ENCODE measurements at regions not wholly inside any gene's neighbourhood (a gene's known extent, or its start where the extent isn't known, plus 50 kb on each side); places are given as distances from the start of the nearest gene placed in this dataset.

- H3K4me2 ChIP-seq (ENCODE audit: insufficient read depth, low read length) = no peak overlapping the region
- TF ChIP-seq CTCF (IDR thresholded peaks at IDR 0.05; ENCODE audit: extremely low read depth, low read depth, low read length) = no peak
Observed at GRCh38 chr19:28076628-28077027, 1136.3 kb downstream of the UQCRFS1 start.

GRCh38 chr19:28075229-28075628 lies 1137.7 kb downstream of the UQCRFS1 start:
- H2AFZ ChIP-seq (ENCODE audit: low read length) = no peak overlapping the region
- H3K9me3 ChIP-seq (ENCODE audit: low read depth, low read length) = peaks cover 7% of the 10 kb centered on the region
- no peaks in the 10 kb centered on the region for H4K20me1 ChIP-seq (ENCODE audit: insufficient read depth, low read length)
- H3K27ac ChIP-seq (ENCODE audit: low read depth, low read length) = no peak overlapping the region
- DNase-seq (ENCODE audit: insufficient read length, low spot score, missing footprints) = no peak
- H3K27me3 ChIP-seq (ENCODE audit: insufficient read depth, low read length) = no peaks in the 10 kb centered on the region
- H3K4me2 ChIP-seq (ENCODE audit: insufficient read depth, low read length) = no peak overlapping the region
- no peak overlapping the region for H3K4me3 ChIP-seq (ENCODE audit: insufficient read depth, low read length)
- H3K36me3 ChIP-seq (ENCODE audit: insufficient read depth, low read length) = no peaks in the 10 kb centered on the region
- no peak for TF ChIP-seq CTCF (IDR thresholded peaks at IDR 0.05; ENCODE audit: extremely low read depth, low read depth, low read length)
- no peaks in the 10 kb centered on the region for H3K79me2 ChIP-seq (ENCODE audit: insufficient read depth, low read length)
- no peaks in the 10 kb centered on the region for H3K4me1 ChIP-seq (ENCODE audit: insufficient read depth, low read length)

More at GRCh38 chr19:28076628-28077027, 1136.3 kb downstream of the UQCRFS1 start:
- Histone ChIP-seq H4K20me1 (ENCODE audit: insufficient read depth, low read length) (no peaks in the 10 kb centered on the region), H3K4me1 (ENCODE audit: insufficient read depth, low read length) (no peaks in the 10 kb centered on the region), H3K27ac (ENCODE audit: low read depth, low read length) (no peak overlapping the region), H3K36me3 (ENCODE audit: insufficient read depth, low read length) (no peaks in the 10 kb centered on the region), H2AFZ (ENCODE audit: low read length) (no peak overlapping the region), H3K9me3 (ENCODE audit: low read depth, low read length) (peaks cover 7% of the 10 kb centered on the region), H3K27me3 (ENCODE audit: insufficient read depth, low read length) (no peaks in the 10 kb centered on the region), H3K79me2 (ENCODE audit: insufficient read depth, low read length) (no peaks in the 10 kb centered on the region), H3K4me3 (ENCODE audit: insufficient read depth, low read length) (no peak overlapping the region)
- peak; percentile 10 for DNase-seq (ENCODE audit: insufficient read length, low spot score, missing footprints)

- Histone ChIP-seq H3K4me2 (ENCODE audit: insufficient read depth, low read length) (no peak overlapping the region), H3K27ac (ENCODE audit: low read depth, low read length) (no peak overlapping the region), H2AFZ (ENCODE audit: low read length) (no peak overlapping the region), H3K4me1 (ENCODE audit: insufficient read depth, low read length) (no peaks in the 10 kb centered on the region), H4K20me1 (ENCODE audit: insufficient read depth, low read length) (no peaks in the 10 kb centered on the region), H3K9me3 (ENCODE audit: low read depth, low read length) (peaks cover 7% of the 10 kb centered on the region), H3K36me3 (ENCODE audit: insufficient read depth, low read length) (no peaks in the 10 kb centered on the region), H3K4me3 (ENCODE audit: insufficient read depth, low read length) (no peak overlapping the region), H3K27me3 (ENCODE audit: insufficient read depth, low read length) (no peaks in the 10 kb centered on the region), H3K79me2 (ENCODE audit: insufficient read depth, low read length) (no peaks in the 10 kb centered on the region)
- TF ChIP-seq CTCF (IDR thresholded peaks at IDR 0.05; ENCODE audit: extremely low read depth, low read depth, low read length) = no peak
- DNase-seq (ENCODE audit: insufficient read length, low spot score, missing footprints) = no peak
Observed at GRCh38 chr19:28074773-28075172, 1138.2 kb downstream of the UQCRFS1 start.

GRCh38 chr19:28067882-28068281 lies 1145.1 kb downstream of the UQCRFS1 start:
- H3K4me1 ChIP-seq (ENCODE audit: insufficient read depth, low read length) = no peaks in the 10 kb centered on the region
- H3K27me3 ChIP-seq (ENCODE audit: insufficient read depth, low read length) = no peaks in the 10 kb centered on the region
- H3K4me2 ChIP-seq (ENCODE audit: insufficient read depth, low read length) = no peak overlapping the region
- H3K79me2 ChIP-seq (ENCODE audit: insufficient read depth, low read length) = no peaks in the 10 kb centered on the region
- H3K9me3 ChIP-seq (ENCODE audit: low read depth, low read length) = peaks cover 2% of the 10 kb centered on the region
- TF ChIP-seq CTCF (IDR thresholded peaks at IDR 0.05; ENCODE audit: extremely low read depth, low read depth, low read length) = no peak
- H3K27ac ChIP-seq (ENCODE audit: low read depth, low read length) = no peak overlapping the region
- no peaks in the 10 kb centered on the region for H3K36me3 ChIP-seq (ENCODE audit: insufficient read depth, low read length)
- no peaks in the 10 kb centered on the region for H4K20me1 ChIP-seq (ENCODE audit: insufficient read depth, low read length)
- DNase-seq (ENCODE audit: insufficient read length, low spot score, missing footprints) = no peak
- H3K4me3 ChIP-seq (ENCODE audit: insufficient read depth, low read length) = no peak overlapping the region
- no peak overlapping the region for H2AFZ ChIP-seq (ENCODE audit: low read length)

All from osteoblast (primary cell).